Activated naive CD4-positive, alpha-beta T cell treated with anti-CD3 and anti-CD28 coated beads, Interleukin-2, amount 50 U/mL, for 72 hours (primary cell): ENCODE measurements at regions not wholly inside any gene's neighbourhood (a gene's known extent, or its start where the extent isn't known, plus 50 kb on each side); places are given as distances from the start of the nearest gene placed in this dataset.
"Not testable (repeated sequence)": the region's sequence is repeated elsewhere in the genome, so short reads cannot be mapped to it uniquely, and the experiment has no call there.

Experiments
- ATAC-seq, 2 donors: fragments of 150-1000 bp; cut with Tn5 transposase; 2 replicates each; pipeline ENCODE4 v1.10.0; 2021; ENCODE audit warnings: mild to moderate bottlenecking in 2 of 2, moderate library complexity in 2 of 2
- DNase-seq, 2 donors: peaks; one replicate each; pipeline ENCODE4 v3.0.0; 2021 to 2022; ENCODE audit warnings: low spot score in 2 of 2
- H3K27ac Mint-ChIP-seq, 2 donors: one replicate each; pipeline ENCODE4 v1.8.0; 2022; ENCODE audit warnings: mild to moderate bottlenecking in 2 of 2, mixed read lengths in 2 of 2
- H3K36me3 Mint-ChIP-seq, 2 donors: one replicate each; pipeline ENCODE4 v1.8.0; 2022; ENCODE audit warnings: mixed read lengths in 2 of 2
- H3K9me3 Mint-ChIP-seq, 2 donors: one replicate each; pipeline ENCODE4 v1.8.0; 2022; ENCODE audit warnings: mixed read lengths in 2 of 2

DNA sequence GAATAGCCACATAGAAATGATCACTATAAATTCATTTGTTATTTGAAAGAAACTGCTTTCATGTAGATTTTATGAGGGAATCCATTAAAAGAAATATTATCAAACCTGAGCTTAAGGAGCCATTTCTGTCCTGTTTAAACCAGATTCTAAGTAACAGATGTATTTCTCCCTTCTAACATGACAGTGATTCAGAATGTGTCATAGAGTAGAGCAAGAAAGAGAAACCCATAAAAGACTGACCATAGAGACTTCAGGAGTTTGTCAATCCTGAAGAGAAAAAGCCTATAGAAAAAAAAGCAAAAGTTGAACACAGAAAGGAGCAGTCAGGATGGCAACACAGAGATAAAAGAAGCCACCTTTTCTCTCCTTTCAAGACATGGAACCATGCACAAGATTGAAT, 390.6 kb downstream of the PRIM2 start:
- not testable (repeated sequence) for H3K27ac Mint-ChIP-seq, H3K36me3 Mint-ChIP-seq, H3K9me3 Mint-ChIP-seq, DNase-seq, ATAC-seq

DNA sequence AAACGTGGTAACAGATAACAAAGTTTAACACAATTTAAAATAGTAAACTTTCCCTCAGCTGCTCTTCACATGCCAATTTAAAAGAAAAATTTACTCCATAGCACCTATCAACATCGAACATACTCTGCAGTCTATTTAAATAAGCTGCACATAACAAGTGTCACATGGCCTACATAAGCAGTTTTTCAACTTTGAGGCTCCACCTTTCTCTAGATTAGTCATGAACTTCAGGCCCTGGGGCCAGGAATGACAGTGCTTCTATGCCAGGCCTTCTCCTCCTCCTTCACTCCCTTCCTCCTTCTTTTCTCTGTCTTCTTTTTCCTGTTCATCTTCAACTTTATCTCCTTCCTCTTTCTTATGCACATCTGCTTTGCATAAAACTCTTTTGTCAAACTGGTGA, 405.1 kb downstream of the PRIM2 start:
- H3K36me3 Mint-ChIP-seq, H3K9me3 Mint-ChIP-seq, H3K27ac Mint-ChIP-seq, DNase-seq, ATAC-seq: not testable (repeated sequence)

DNA sequence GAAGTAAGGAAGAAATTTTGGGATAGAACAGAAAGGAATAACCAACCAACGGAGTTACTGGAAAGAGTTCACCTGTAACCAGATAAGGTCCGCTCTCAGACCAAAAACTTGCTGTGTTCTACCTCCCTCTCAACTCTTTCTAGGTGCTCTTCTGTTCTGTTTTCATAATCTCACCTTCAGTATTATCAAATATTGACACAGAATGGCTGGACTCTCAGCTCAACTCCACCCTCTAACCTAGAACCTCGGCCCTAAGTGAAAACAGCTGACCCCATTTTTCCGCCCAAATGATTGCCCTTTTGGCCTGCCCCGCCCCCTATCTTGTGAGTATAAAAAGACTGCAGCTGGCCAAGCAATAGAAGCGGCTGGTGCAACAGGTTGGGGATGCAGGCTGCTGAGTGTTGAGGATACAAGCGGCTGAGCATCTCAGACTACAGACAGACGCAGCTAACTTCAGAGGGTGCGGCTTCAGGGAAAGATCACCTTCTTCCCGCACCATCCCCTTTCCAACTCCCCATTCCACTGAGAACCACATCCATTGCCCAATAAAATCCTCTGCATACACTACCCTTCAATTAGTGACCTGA, 406.5 kb downstream of the PRIM2 start:
- H3K9me3 Mint-ChIP-seq, H3K36me3 Mint-ChIP-seq, DNase-seq, ATAC-seq, H3K27ac Mint-ChIP-seq: not testable (repeated sequence)

DNA sequence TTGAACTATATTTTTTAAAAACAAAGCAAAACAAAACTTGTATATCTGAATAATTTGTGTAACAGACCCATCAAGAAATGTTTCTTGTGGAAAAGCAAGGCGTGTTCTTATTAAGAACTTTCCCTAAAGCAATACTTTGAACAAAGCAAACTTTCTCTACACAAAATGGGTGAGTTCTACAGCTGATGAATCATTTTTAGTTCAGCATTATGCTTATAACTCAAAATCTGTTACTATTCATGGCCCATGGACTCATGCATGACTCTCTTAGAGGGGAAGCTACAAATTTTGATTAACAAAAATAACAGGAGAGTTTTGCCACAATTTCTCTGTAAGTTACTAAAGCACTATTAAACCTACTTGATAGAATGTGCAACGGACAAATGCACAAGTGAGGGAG, 412.0 kb downstream of the PRIM2 start:
- ATAC-seq, H3K9me3 Mint-ChIP-seq, H3K36me3 Mint-ChIP-seq, H3K27ac Mint-ChIP-seq, DNase-seq: not testable (repeated sequence)

DNA sequence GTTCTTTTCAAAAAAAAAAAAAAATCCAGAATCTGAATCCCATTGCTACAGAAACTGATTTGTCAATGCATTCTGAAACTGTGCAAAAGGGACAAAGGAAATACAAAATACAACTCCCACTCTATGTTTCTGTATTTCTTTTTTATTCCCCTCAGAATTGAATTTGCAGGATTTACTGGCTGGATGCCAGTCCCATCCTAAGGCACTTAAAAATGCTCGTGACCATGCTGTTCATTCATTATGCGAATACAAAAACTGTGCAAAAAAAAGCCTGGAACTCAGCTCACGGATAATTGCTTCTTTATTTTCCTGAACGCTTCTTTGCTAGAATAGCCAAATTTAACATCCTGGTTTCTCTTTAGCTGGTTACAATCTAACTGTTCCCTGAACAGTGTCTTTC, 413.3 kb downstream of the PRIM2 start:
- not testable (repeated sequence) for H3K9me3 Mint-ChIP-seq, H3K36me3 Mint-ChIP-seq, DNase-seq, ATAC-seq, H3K27ac Mint-ChIP-seq

DNA sequence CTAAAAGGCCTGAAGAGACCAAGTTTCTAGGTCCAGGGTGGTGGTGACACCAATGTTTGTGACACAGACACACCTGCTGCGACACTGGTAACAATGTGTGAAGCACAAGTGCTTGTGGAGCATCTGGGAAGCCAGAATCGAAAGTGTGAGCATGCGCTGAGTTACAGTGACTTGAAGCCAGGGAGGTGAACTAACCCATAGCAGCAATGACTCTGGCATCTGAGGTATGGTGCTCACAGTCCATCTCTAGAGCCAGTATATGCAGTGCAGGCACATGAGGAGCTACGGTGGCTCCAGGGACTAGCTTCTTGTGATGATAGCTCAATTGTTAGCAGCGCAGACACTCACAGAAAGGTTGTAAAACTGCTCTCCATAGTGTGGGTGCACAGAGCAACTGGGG, 430.3 kb downstream of the PRIM2 start:
- ATAC-seq, DNase-seq, H3K27ac Mint-ChIP-seq, H3K36me3 Mint-ChIP-seq, H3K9me3 Mint-ChIP-seq: not testable (repeated sequence)

DNA sequence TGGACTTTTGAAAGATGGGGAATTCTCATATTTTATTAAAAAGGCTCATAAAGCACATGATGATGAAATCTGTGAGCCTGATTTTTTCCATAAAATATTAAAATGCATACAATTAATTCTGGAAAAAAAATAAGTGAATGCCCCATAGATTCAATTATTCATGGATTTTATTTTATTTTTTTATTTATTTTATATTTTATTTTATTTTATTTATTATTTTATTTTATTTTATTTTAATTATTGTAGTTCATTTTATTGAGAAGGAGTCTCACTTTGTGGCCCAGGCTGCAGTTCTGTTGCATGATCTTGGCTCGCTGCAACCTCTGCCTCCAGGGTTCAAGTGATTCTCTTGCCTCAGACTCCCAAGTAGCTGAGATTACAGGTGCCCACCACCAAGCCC, 442.4 kb downstream of the PRIM2 start:
- H3K27ac Mint-ChIP-seq, DNase-seq, ATAC-seq, H3K9me3 Mint-ChIP-seq, H3K36me3 Mint-ChIP-seq: not testable (repeated sequence)

DNA sequence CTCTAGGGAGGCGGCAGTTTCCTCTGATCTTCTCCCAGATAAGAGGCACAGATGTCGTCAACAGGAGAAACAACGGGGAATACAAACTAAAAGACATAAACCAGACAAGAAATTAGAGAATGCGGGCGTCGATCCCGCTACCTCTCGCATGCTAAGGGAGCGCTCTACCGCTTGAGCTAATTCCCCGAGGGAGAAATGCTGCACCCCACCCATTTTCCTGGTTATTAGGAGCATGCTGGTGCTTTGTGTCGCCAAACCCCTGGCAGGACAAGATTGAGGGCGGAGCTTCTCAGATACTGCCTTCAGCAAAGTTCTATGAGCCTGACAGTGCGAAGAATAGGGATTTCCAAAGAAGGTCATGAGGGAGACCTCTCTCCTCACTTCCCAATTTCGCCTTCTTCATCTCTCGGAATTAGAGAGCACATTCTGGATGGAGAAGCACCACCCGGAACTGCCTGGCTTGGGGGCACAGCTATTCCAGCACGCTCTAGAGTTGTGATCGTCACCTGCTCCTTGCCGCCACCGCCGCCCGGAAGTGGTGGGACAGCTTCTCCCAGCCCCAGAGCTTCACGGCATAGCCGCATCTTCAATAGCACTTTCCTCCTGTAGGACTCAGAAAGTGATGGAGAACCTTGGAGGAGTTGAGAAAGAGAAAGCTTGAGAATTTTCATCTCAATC, 475.4 kb downstream of the PRIM2 start:
- H3K9me3 Mint-ChIP-seq, DNase-seq, H3K27ac Mint-ChIP-seq: not testable (repeated sequence)
- ATAC-seq, result peak in 1 of 2 donors; percentile 32
- H3K36me3 Mint-ChIP-seq, result peaks cover 8 to 23% of the 10 kb centered on the region in 2 donors

DNA sequence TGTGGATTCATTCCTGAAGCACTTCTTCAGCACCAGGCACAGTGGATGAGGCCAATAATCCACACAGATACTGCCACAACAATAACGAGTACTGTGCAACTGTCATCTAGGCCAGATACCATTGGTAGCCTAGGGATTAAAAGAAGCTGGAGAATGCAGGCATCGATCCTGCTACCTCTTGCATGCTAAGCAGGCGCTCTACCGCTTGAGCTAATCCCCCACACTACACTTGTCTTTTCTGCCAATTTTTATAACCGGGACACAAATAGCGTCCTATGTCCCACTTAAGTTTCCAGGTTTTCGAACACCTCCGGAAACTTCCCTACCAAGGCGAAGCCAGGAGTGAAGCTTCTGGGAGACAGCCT, 475.9 kb downstream of the PRIM2 start:
- H3K9me3 Mint-ChIP-seq, DNase-seq, H3K27ac Mint-ChIP-seq: not testable (repeated sequence)
- peak in 1 of 2 donors; percentile 32 for ATAC-seq
- peaks cover 8 to 23% of the 10 kb centered on the region in 2 donors for H3K36me3 Mint-ChIP-seq

DNA sequence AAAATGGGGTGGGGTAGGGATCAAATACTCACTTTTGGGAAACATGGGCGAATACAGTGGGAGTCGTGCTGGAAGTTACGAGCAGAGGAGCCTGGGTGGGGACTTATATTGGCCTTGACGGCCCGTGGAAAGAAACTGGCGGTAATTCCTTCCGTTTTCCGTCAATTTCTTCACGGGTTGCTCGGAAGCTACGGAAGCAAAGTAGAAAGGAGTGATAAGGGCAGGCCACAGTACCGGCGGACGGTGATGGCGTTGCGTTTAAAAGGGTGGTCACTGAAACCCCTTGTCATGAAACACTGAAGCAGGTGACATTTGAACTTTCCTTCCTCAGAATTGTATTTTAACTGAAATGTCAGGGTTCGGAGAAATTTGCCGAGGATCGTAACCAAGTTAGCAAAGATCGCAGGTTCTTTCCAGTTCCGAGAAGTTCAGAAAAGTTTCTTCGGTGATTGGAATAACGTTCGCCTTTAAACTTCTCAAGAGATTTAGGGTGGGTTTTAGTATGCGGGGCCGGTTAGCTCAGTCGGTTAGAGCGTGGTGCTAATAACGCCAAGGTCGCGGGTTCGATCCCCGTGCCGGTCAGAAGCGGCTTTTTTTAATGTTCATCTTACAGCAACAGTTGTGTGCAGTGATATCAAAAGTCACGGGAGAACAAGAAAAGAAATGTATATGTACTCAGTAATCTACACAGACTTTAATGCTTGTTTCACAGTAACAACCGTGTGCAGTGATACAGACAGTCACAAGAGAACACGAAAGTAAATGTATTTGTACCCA, 482.5 kb downstream of the PRIM2 start:
- H3K27ac Mint-ChIP-seq, result peak overlapping the region in 1 of 2 donors; percentile 86
- H3K36me3 Mint-ChIP-seq, result peaks cover 13 to 21% of the 10 kb centered on the region in 2 donors
- not testable (repeated sequence) for ATAC-seq, DNase-seq
- peaks cover 8 to 17% of the 10 kb centered on the region in 2 donors for H3K9me3 Mint-ChIP-seq

DNA sequence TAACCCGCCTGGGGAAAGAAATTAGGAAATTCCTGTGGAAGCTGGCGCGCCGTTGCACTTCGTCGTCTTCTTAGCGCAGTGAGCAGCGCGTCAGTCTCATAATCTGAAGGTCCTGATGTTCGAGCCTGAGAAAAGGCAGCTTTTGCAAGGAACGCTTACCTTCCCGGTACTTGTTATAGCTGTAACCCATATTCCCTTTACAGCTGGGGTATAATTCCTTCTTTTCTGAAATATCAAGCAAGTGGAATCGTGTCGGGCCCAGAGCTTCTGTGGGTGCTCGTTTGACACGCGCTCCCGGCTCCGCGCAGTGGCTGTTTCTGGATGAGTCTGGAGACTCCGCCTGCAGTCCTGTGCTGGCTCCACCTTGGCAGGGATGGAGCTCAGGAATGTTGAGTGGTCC, 491.2 kb downstream of the PRIM2 start:
- ATAC-seq, result not testable (repeated sequence)

DNA sequence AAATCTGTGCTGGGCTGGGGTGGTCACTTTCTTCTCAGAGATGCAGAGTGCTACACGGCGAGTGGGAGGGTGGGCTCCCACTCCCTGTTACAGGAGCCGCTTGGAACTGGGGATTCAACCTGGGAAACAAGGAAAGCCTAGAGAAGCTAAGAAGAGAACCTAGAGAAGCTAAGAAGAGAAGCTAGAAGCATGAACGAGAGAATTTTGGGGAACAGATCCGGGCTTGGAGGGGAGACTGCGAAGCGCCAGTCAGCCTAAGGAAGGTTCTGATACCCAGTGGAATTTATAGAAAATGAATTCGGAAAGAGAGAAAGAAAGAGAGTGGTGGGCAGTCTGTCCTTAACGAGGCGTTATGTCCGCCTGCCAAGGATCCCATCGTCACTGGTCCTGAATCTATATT, 492.0 kb downstream of the PRIM2 start:
- not testable (repeated sequence) for H3K9me3 Mint-ChIP-seq, H3K27ac Mint-ChIP-seq, ATAC-seq, DNase-seq
- H3K36me3 Mint-ChIP-seq, result peaks cover 4 to 14% of the 10 kb centered on the region in 2 donors

More for the DNA sequence above, 491.2 kb downstream of the PRIM2 start:
- H3K27ac Mint-ChIP-seq, H3K9me3 Mint-ChIP-seq, DNase-seq: not testable (repeated sequence)
- H3K36me3 Mint-ChIP-seq, result peaks cover 4 to 15% of the 10 kb centered on the region in 2 donors

DNA sequence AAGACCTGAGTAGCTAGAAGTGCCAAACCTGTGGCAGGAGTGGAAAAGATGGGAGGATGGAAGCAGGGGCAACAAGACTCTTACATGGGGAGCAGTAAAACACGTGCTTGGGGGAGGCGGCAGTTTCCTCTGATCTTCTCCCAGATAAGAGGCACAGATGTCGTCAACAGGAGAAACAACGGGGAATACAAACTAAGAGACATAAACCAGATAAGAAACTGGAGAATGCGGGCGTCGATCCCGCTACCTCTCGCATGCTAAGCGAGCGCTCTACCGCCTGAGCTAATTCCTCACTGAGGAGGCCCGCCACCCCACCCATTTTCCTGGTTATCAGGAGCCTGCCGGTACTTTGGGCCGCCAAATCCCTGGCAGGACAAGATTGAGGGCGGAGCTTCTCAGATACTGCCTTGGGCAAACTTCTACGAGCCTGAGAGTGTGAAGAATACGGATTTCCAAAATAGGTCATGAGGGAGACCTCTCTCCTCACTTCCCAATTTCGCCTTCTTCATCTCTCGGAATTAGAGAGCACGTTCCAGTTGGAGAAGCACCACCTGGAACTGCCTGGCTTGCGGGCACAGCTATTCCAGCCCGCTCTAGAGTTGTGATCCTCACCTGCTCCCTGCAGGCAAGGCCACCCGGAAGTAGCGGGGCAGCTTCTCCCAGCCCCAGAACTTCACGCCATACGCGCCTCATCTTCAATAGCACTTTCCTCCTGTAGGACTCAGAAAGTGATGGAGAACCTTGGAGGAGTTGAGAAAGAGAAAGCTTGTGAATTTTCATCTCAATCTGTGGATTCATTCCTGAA, 496.0 kb downstream of the PRIM2 start:
- not testable (repeated sequence) for ATAC-seq

DNA sequence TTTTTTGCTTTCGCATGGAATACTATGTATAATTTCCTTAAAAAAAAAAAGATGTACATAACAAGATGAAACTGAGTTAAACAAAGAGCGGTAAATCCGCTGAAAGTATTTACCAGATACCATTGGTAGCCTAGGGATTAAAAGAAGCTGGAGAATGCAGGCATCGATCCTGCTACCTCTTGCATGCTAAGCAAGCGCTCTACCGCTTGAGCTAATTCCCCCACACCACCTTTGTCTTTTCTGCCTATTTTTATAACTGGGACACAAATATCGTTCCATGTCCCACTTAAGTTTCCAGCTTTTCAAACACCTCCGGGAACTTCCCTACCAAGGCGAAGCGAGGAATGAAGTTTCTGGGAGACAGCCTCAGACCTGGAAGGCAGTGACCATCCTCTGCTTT, 498.4 kb downstream of the PRIM2 start:
- not testable (repeated sequence) for ATAC-seq, DNase-seq, H3K27ac Mint-ChIP-seq, H3K9me3 Mint-ChIP-seq, H3K36me3 Mint-ChIP-seq

More for the DNA sequence above, 496.0 kb downstream of the PRIM2 start:
- not testable (repeated sequence) for H3K36me3 Mint-ChIP-seq, H3K27ac Mint-ChIP-seq, DNase-seq, H3K9me3 Mint-ChIP-seq

DNA sequence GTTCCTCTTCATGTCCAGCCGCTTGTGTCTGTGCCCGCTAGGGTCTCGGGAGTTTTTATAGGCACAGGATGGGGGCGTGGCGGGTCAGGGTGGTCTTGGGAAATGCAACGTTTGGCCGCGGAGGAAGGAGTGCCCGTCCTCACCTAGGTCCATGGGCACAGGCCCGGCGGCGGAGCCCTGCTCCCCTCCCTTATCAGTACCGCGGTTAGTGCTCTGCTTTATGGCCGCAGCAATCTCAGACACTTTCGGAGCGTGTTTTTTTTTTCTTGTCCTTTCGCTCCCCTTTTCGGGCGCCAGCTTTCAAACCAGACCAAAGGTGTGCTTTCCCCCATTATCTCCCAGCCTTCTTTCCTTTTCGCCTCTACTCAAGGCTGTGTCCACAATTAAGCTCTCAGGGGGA, 503.9 kb downstream of the PRIM2 start:
- peaks cover 5 to 19% of the 10 kb centered on the region in 2 donors for H3K36me3 Mint-ChIP-seq
- not testable (repeated sequence) for DNase-seq, ATAC-seq, H3K27ac Mint-ChIP-seq, H3K9me3 Mint-ChIP-seq

DNA sequence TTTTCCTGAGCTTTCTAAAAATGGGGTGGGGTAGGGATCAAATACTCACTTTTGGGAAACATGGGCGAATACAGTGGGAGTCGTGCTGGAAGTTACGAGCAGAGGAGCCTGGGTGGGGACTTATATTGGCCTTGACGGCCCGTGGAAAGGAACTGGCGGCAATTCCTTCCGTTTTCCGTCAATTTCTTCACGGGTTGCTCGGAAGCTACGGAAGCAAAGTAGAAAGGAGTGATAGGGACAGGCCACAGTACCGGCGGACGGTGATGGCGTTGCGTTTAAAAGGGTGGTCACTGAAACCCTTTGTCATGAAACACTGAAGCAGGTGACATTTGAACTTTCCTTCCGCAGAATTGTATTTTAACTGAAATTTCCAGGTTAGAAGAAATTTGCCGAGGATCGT, 505.0 kb downstream of the PRIM2 start:
- not testable (repeated sequence) for ATAC-seq, H3K9me3 Mint-ChIP-seq, H3K27ac Mint-ChIP-seq, DNase-seq
- H3K36me3 Mint-ChIP-seq, result peaks cover 5 to 25% of the 10 kb centered on the region in 2 donors
